Left lung (tissue), 4 donors: ENCODE measurements at regions not wholly inside any gene's neighbourhood (a gene's known extent, or its start where the extent isn't known, plus 50 kb on each side); places are given as distances from the start of the nearest gene placed in this dataset.
A peak's percentile ranks its signal among the peaks of the same experiment; 100 is the strongest.

Source experiments
- ATAC-seq: fragments of 200-7000 bp; cut with Tn5 transposase; one replicate; pipeline ENCODE4 v1.9.1; 2020; ENCODE audit warnings: moderate library complexity
- DNase-seq, 4 donors: peaks; one replicate each; pipeline ENCODE4 v3.0.0-alpha.2; 2013 to 2020
- H3K27ac ChIP-seq, 2 donors: fragments of 200-600 bp; sonication (generic) in 1 of 2; one replicate each; pipeline versions ENCODE4 v1.5.0 to v1.8.0; 2020 to 2021
- H3K27me3 ChIP-seq, 2 donors: fragments of 200-600 bp; sonication (generic) in 1 of 2; one replicate each; pipeline versions ENCODE4 v1.5.0 to v1.8.0; 2020 to 2021
- H3K36me3 ChIP-seq, 2 donors: fragments of 200-600 bp; sonication (generic) in 1 of 2; one replicate each; pipeline versions ENCODE4 v1.5.0 to v1.8.0; 2020 to 2021
- H3K4me1 ChIP-seq, 2 donors: fragments of 200-600 bp; one replicate each; pipeline ENCODE4 v1.8.0; 2021
- H3K4me3 ChIP-seq, 2 donors: fragments of 200-600 bp; sonication (generic) in 1 of 2; one replicate each; pipeline versions ENCODE4 v1.5.0 to v1.8.0; 2020 to 2021; ENCODE audit warnings: mild to moderate bottlenecking in 1 of 2
- H3K9me3 ChIP-seq, 2 donors: fragments of 200-600 bp; sonication (generic) in 1 of 2; one replicate each; pipeline versions ENCODE4 v1.5.0 to v1.8.0; 2020 to 2021
- intact Hi-C, 2 donors: fragments of 100-400 bp; cut with DNase I; formaldehyde crosslinking; loops; one replicate each; pipeline versions ENCODE4 v1.11.2 to v1.14.2; 2022
- TF ChIP-seq, protein P1 (sequence below), 2 donors: fragments of 200-600 bp; sonication (generic) in 1 of 2; IDR thresholded peaks; one replicate each; pipeline versions ENCODE4 v1.5.0 to v1.8.0; 2021; ENCODE audit warnings: antibody characterized with exemption in 2 of 2
- donor health status: DM: no; HTN: yes; CAD: no.
- donor health status: DM: no; HTN: no; CAD: no.

DNA sequence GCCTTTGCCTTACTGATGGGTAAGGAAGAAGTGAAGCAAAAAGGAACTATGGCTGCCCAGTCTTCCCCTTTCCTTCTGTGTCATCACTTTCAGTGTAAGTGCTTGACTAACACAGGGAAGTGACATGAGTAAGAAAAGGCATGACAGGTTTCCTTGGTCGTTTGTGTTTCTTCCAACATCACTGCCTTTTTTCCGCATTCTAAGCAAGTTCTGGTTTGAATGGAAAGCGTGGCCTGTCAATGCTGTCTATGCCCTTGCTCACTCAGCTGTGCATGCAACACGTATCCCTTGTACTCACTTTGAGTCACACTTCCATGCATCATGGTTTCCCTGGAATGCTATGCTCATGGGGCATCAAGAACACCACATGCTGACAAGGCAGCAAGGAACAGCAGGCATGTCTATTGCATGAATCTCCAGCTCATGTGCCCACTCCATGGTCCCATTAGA lies 111.8 kb downstream of the OAT start:
- DNase-seq (peak in 1 of 4 donors; percentile 32), ATAC-seq (peak; percentile 78)
- Histone ChIP-seq H3K9me3 (no peaks in the 10 kb centered on the region), H3K4me1 (peaks cover 0 to 21% of the 10 kb centered on the region in 2 donors), H3K27me3 (no peaks in the 10 kb centered on the region), H3K4me3 (no peak overlapping the region), H3K27ac (peak overlapping the region in 1 of 2 donors; percentile 66), H3K36me3 (no peaks in the 10 kb centered on the region)
- TF ChIP-seq, protein P1, sequence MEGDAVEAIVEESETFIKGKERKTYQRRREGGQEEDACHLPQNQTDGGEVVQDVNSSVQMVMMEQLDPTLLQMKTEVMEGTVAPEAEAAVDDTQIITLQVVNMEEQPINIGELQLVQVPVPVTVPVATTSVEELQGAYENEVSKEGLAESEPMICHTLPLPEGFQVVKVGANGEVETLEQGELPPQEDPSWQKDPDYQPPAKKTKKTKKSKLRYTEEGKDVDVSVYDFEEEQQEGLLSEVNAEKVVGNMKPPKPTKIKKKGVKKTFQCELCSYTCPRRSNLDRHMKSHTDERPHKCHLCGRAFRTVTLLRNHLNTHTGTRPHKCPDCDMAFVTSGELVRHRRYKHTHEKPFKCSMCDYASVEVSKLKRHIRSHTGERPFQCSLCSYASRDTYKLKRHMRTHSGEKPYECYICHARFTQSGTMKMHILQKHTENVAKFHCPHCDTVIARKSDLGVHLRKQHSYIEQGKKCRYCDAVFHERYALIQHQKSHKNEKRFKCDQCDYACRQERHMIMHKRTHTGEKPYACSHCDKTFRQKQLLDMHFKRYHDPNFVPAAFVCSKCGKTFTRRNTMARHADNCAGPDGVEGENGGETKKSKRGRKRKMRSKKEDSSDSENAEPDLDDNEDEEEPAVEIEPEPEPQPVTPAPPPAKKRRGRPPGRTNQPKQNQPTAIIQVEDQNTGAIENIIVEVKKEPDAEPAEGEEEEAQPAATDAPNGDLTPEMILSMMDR (IDR thresholded peaks at IDR 0.05) = no peak
- intact Hi-C loops = no loop called here

DNA sequence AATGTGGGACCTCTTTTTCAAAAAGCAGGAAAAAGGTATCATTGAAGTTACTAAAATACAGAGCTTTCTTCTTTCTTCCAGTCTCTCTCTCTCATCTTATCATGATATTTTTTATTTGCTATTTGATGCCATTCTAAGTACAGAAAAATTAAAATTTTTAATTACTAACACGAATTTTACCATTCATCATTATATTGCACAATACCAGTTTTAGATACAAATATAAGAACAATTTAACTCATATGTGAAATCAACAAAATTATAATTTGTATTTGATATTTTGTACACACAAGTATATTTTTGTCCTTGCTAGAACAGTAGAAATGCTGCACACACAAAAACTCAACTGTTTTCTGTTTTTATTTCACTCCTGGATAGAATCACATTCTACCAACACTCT lies 112.2 kb downstream of the OAT start:
- peaks cover 0 to 21% of the 10 kb centered on the region in 2 donors for H3K4me1 ChIP-seq
- no peak for ATAC-seq
- H3K27me3 ChIP-seq = no peaks in the 10 kb centered on the region
- H3K27ac ChIP-seq = peak overlapping the region in 1 of 2 donors; percentile 66
- no peak overlapping the region for H3K4me3 ChIP-seq
- no peak for DNase-seq
- no peaks in the 10 kb centered on the region for H3K9me3 ChIP-seq
- no peaks in the 10 kb centered on the region for H3K36me3 ChIP-seq
- TF ChIP-seq, protein P1 (IDR thresholded peaks at IDR 0.05) = no peak
- intact Hi-C loops = no loop called here

- intact Hi-C loops = no loop called here
- DNase-seq = no peak
- H3K36me3 ChIP-seq = no peaks in the 10 kb centered on the region
- no peak for ATAC-seq
- no peaks in the 10 kb centered on the region for H3K27me3 ChIP-seq
- TF ChIP-seq, protein P1 (IDR thresholded peaks at IDR 0.05) = no peak
- H3K4me3 ChIP-seq = no peak overlapping the region
- H3K4me1 ChIP-seq = peaks cover 0 to 21% of the 10 kb centered on the region in 2 donors
- H3K9me3 ChIP-seq = peaks cover 0 to 3% of the 10 kb centered on the region in 2 donors
- peak overlapping the region in 1 of 2 donors; percentile 66 for H3K27ac ChIP-seq
These were observed 112.7 kb downstream of the OAT start for GRCh38 chr10:124305984-124306383.

DNA sequence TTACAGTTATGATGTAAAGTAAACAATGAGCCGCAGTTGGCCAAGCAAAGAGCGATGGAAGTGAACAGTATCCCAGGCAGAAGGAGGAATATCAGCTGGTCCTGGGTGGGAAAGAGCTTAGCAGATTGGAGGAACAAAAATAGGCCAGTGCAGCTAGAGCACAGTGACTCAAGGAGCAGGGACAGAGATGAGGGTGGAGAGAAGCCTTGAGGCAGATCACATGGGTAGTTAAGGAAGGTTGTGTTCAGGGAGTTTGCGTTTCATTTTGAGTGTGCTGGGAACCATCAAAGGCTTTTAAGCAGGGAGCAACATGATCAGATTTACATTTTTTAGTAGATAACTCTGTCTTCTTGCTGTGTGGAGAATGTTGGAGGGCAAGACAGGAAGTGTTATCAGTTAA lies 113.6 kb downstream of the OAT start:
- TF ChIP-seq, protein P1 (IDR thresholded peaks at IDR 0.05) = no peak
- ATAC-seq = no peak
- Histone ChIP-seq H3K4me3 (no peak overlapping the region), H3K4me1 (peaks cover 0 to 21% of the 10 kb centered on the region in 2 donors), H3K27ac (no peak overlapping the region), H3K9me3 (peaks cover 0 to 11% of the 10 kb centered on the region in 2 donors), H3K36me3 (no peaks in the 10 kb centered on the region), H3K27me3 (no peaks in the 10 kb centered on the region)
- intact Hi-C loops = no loop called here
- peak in 1 of 4 donors; percentile 4 for DNase-seq

DNA sequence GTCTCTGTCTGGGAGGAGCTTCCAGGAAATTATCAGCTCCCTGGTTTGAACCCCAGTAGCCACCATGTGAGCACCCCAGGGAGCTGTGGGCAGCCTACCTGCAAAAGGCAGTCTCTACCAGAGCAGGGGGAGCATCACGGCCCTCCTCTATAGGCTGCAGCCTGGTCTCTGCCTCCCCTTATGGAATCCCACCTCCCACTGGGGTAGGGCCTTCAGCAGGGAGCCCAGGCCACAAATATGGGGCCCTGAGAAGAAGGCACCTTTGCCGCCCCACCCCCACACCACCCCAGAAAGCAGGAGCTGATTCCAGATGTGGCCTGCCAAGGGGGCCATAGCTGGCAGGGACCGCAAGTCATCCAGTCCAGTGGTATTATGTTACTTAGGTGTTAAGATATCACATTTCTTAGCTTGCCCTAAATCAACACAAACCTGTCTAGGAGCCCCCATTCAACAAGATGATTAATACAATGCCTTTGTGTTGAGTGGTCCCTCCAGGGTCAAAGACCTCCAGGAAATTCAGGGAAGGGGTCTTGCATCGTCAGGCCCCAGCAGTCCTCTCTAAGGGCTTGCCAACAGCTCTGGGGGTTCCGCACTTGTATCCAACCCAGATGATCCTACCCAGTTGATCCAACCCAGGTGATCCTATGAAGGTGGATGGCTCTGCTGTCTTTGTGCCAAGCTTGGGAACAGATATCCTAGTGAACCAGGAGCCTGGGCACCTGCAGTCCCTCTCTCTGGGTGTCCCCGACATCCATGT lies 114.9 kb downstream of the OAT start:
- ATAC-seq = no peak
- intact Hi-C loops = no loop called here
- DNase-seq = peak in 1 of 4 donors; percentile 14
- H3K36me3 ChIP-seq = no peaks in the 10 kb centered on the region
- H3K4me1 ChIP-seq = peaks cover 0 to 21% of the 10 kb centered on the region in 2 donors
- H3K27me3 ChIP-seq = no peaks in the 10 kb centered on the region
- H3K9me3 ChIP-seq = peaks cover 0 to 16% of the 10 kb centered on the region in 2 donors
- TF ChIP-seq, protein P1 (IDR thresholded peaks at IDR 0.05) = no peak
- no peak overlapping the region for H3K27ac ChIP-seq
- H3K4me3 ChIP-seq = no peak overlapping the region
